Mesenchymal stem cell (in vitro differentiated cells and primary cell): ENCODE measurements at regions not wholly inside any gene's neighbourhood (a gene's known extent, or its start where the extent isn't known, plus 50 kb on each side); places are given as distances from the start of the nearest gene placed in this dataset.
A peak's percentile ranks its signal among the peaks of the same experiment; 100 is the strongest.

Source experiments
- DNase-seq: peaks from one replicate; pipeline ENCODE4 v3.0.0-alpha.2; 2013
- H2AFZ ChIP-seq: one replicate; pipeline ENCODE4 v1.6.1; 2013; ENCODE audit warnings: low read depth, mild to moderate bottlenecking, control low read depth, inconsistent platforms, low read length, moderate library complexity
- H2AK5ac ChIP-seq: 2 replicates; pipeline ENCODE4 v1.6.1; 2013; ENCODE audit warnings: low read length, moderate library complexity, mild to moderate bottlenecking, inconsistent platforms; ENCODE audit not compliant: severe bottlenecking
- H2BK120ac ChIP-seq: one replicate; pipeline ENCODE4 v1.6.1; 2013; ENCODE audit warnings: low read depth, mild to moderate bottlenecking, inconsistent platforms, low read length, moderate library complexity
- H2BK12ac ChIP-seq, 2 experiments: one replicate each; pipeline ENCODE4 v1.6.1; 2013; ENCODE audit warnings: inconsistent platforms in 2 of 2, low read length in 2 of 2, mild to moderate bottlenecking in 2 of 2, moderate library complexity in 2 of 2, control low read depth in 1 of 2
- H2BK15ac ChIP-seq: one replicate; pipeline ENCODE4 v1.6.1; 2013; ENCODE audit warnings: mild to moderate bottlenecking, low read depth, inconsistent platforms; ENCODE audit not compliant: poor library complexity, severe bottlenecking
- H2BK5ac ChIP-seq: 2 replicates; pipeline ENCODE4 v1.6.1; 2013; ENCODE audit warnings: low read depth, mild to moderate bottlenecking, low read length, control low read depth, inconsistent platforms; ENCODE audit not compliant: poor library complexity, severe bottlenecking
- H3K14ac ChIP-seq, 2 experiments: one replicate each; pipeline ENCODE4 v1.6.1; 2013; ENCODE audit warnings: inconsistent platforms in 2 of 2, low read length in 2 of 2, control low read depth in 1 of 2, mild to moderate bottlenecking in 1 of 2, moderate library complexity in 1 of 2
- H3K18ac ChIP-seq, 2 experiments: one replicate each; pipeline ENCODE4 v1.6.1; 2013; ENCODE audit warnings: inconsistent platforms in 2 of 2, low read length in 2 of 2, control low read depth in 1 of 2, low read depth in 1 of 2, mild to moderate bottlenecking in 1 of 2
- H3K23ac ChIP-seq, 2 experiments: one replicate each; pipeline ENCODE4 v1.6.1; 2013; ENCODE audit warnings: inconsistent platforms in 2 of 2, low read length in 2 of 2, mild to moderate bottlenecking in 2 of 2, moderate library complexity in 2 of 2, control low read depth in 1 of 2
- H3K27ac ChIP-seq: 2 replicates; pipeline ENCODE4 v1.5.1; 2013; ENCODE audit warnings: mild to moderate bottlenecking, moderate library complexity, low read length, control low read depth, inconsistent platforms; ENCODE audit not compliant: poor library complexity, severe bottlenecking
- H3K27me3 ChIP-seq, 2 experiments: 2 replicates each; pipeline versions ENCODE4 v1.6.1 to v1.7.0; 2013; ENCODE audit warnings: low read length in 2 of 2, mild to moderate bottlenecking in 2 of 2, moderate library complexity in 2 of 2, control low read depth in 1 of 2, inconsistent platforms in 1 of 2; ENCODE audit not compliant: control insufficient read depth in 1 of 2, insufficient read depth in 1 of 2
- H3K36me3 ChIP-seq, 2 experiments: 2 replicates each; pipeline versions ENCODE4 v1.6.1 to v1.7.0; 2013; ENCODE audit warnings: low read length in 2 of 2, control low read depth in 1 of 2, inconsistent platforms in 1 of 2, low read depth in 1 of 2, mild to moderate bottlenecking in 1 of 2; ENCODE audit not compliant: insufficient read depth in 2 of 2, control insufficient read depth in 1 of 2
- H3K4ac ChIP-seq, 2 experiments: one replicate each; pipeline ENCODE4 v1.6.1; 2013; ENCODE audit warnings: inconsistent platforms in 2 of 2, low read length in 2 of 2, mild to moderate bottlenecking in 2 of 2, moderate library complexity in 2 of 2, control low read depth in 1 of 2, low read depth in 1 of 2
- H3K4me1 ChIP-seq: 2 replicates; pipeline ENCODE4 v1.6.1; 2013; ENCODE audit warnings: low read depth, low read length, control low read depth; ENCODE audit not compliant: control insufficient read depth, insufficient read depth
- H3K4me2 ChIP-seq: 2 replicates; pipeline ENCODE4 v1.6.1; 2013; ENCODE audit warnings: low read length, mild to moderate bottlenecking, inconsistent platforms; ENCODE audit not compliant: poor library complexity, severe bottlenecking
- H3K4me3 ChIP-seq, 2 experiments: 2 replicates each; pipeline versions ENCODE4 v1.5.1 to v1.7.0; 2013; ENCODE audit warnings: low read length in 2 of 2, mild to moderate bottlenecking in 2 of 2, control low read depth in 1 of 2, low read depth in 1 of 2; ENCODE audit not compliant: insufficient read depth in 1 of 2
- H3K79me1 ChIP-seq: replicated peaks from 2 replicates; pipeline ENCODE4 v1.6.1; 2013; ENCODE audit warnings: mild to moderate bottlenecking, control low read depth, low read length, inconsistent platforms; ENCODE audit not compliant: poor library complexity, severe bottlenecking
- H3K9ac ChIP-seq: 2 replicates; pipeline ENCODE4 v1.7.0; 2013; ENCODE audit warnings: mild to moderate bottlenecking, low read length, moderate library complexity
- H3K9me3 ChIP-seq: 2 replicates; pipeline ENCODE4 v1.7.0; 2013; ENCODE audit warnings: mild to moderate bottlenecking, low read length; ENCODE audit not compliant: control insufficient read depth
- H4K8ac ChIP-seq: one replicate; pipeline ENCODE4 v1.6.1; 2013; ENCODE audit warnings: inconsistent platforms, mild to moderate bottlenecking, low read length, moderate library complexity
- H4K91ac ChIP-seq: one replicate; pipeline ENCODE4 v1.6.1; 2013; ENCODE audit warnings: mild to moderate bottlenecking, low read length, inconsistent platforms
- WGBS: methylation state at CpG from one replicate; pipeline ENCODE4 v1.1.7; 2013; ENCODE audit warnings: mixed read lengths; 5-methylcytosine and 5-hydroxymethylcytosine counted together

DNA sequence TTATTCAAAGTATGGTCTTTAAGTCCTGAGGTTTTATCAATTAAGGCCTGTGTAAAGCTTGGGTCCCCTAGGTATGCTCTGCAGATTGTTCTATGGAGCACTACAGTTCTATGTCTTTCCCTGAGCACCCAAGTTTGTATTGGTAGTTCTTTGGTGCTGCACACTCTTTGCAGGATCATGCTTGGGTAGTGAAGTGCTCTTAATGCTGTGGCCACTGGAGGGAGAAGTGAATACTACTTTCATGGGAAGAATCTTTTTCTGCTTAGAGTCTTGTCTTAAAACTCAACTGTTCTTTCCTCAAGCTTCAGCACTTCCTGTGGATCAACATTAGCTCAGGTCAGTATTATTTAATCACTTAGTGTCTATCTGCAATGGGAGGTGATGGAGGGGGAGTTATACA, 93.6 kb upstream of the CFAP20DC start:
- Histone ChIP-seq H3K9me3 (peaks cover 19% of the 10 kb centered on the region), H2AFZ (no peak overlapping the region), H3K4me2 (no peak overlapping the region), H2BK15ac (no peak overlapping the region), H3K4me1 (no peaks in the 10 kb centered on the region), H3K27ac (no peak overlapping the region), H2AK5ac (no peak overlapping the region), H4K91ac (no peak overlapping the region), H3K79me1 (no peaks in the 10 kb centered on the region), H3K4me3 (no peak overlapping the region), H3K23ac (no peak overlapping the region), H3K9ac (no peak overlapping the region), H3K4ac (no peak overlapping the region), H3K27me3 (no peaks in the 10 kb centered on the region), H2BK120ac (no peak overlapping the region), H3K18ac (no peak overlapping the region), H2BK5ac (no peak overlapping the region), H3K36me3 (no peaks in the 10 kb centered on the region), H4K8ac (no peak overlapping the region), H3K14ac (no peak overlapping the region), H2BK12ac (no peak overlapping the region)
- peak; percentile 3 for DNase-seq

DNA sequence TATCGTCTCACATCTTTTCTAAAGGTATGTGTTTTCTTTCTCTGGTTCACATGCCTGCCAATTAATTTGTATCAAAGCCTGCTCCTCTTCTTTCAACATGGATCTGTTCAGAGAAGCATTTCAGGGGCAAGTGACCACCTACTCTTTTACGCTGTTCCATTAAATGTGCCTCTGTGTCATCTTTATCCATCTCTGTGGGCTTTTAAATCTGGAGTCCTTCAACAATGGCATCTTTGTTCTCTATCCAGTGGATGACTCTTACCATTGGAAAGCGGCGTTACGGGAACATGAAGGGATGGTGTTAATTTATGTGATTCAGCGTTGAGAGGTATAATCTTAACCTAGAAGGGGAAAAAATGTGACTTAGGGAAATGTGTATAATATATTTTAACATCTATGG, 92.7 kb upstream of the CFAP20DC start:
- Histone ChIP-seq H3K18ac (no peak overlapping the region), H2BK120ac (no peak overlapping the region), H3K4me3 (no peak overlapping the region), H3K79me1 (no peaks in the 10 kb centered on the region), H2BK5ac (no peak overlapping the region), H2AFZ (no peak overlapping the region), H3K14ac (no peak overlapping the region), H4K91ac (no peak overlapping the region), H2BK15ac (no peak overlapping the region), H3K4ac (no peak overlapping the region), H3K23ac (no peak overlapping the region), H3K36me3 (no peaks in the 10 kb centered on the region), H3K9ac (no peak overlapping the region), H3K4me2 (no peak overlapping the region), H3K27ac (no peak overlapping the region), H4K8ac (no peak overlapping the region), H2AK5ac (no peak overlapping the region), H3K4me1 (no peaks in the 10 kb centered on the region), H3K9me3 (peaks cover 11% of the 10 kb centered on the region), H3K27me3 (no peaks in the 10 kb centered on the region), H2BK12ac (no peak overlapping the region)
- no peak for DNase-seq
- 86% methylated on average over 5 of the region's 6 CpGs for WGBS

DNA sequence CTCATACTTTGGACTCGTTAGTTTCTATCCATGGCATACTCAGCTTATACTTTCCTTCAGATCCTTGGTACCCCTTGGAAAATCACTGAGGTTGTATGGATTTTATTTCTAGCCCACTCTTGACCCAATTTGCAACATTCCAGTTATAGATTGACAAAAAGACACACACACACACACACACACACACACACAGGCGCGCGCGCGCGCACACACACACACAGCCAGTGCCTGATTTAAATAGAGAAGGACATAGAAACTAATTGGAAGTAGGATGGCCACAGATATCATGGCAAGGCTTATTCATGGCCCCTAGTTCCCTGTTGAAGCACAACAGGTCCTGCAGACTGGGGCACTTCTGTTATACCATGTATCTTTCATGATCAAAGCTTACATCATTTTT, 89.1 kb upstream of the CFAP20DC start:
- Histone ChIP-seq H3K79me1 (no peaks in the 10 kb centered on the region), H2AK5ac (no peak overlapping the region), H2BK12ac (no peak overlapping the region), H3K18ac (no peak overlapping the region), H2BK15ac (no peak overlapping the region), H3K14ac (no peak overlapping the region), H2BK120ac (no peak overlapping the region), H4K8ac (no peak overlapping the region), H2BK5ac (no peak overlapping the region), H3K23ac (no peak overlapping the region), H3K27ac (no peak overlapping the region), H2AFZ (no peak overlapping the region), H3K4me2 (no peak overlapping the region), H3K9ac (no peak overlapping the region), H3K9me3 (no peaks in the 10 kb centered on the region), H3K4me1 (no peaks in the 10 kb centered on the region), H4K91ac (no peak overlapping the region), H3K4me3 (no peak overlapping the region), H3K36me3 (no peaks in the 10 kb centered on the region), H3K4ac (no peak overlapping the region), H3K27me3 (no peaks in the 10 kb centered on the region)
- 97% methylated on average over 7 of the region's 7 CpGs for WGBS
- DNase-seq, result no peak

DNA sequence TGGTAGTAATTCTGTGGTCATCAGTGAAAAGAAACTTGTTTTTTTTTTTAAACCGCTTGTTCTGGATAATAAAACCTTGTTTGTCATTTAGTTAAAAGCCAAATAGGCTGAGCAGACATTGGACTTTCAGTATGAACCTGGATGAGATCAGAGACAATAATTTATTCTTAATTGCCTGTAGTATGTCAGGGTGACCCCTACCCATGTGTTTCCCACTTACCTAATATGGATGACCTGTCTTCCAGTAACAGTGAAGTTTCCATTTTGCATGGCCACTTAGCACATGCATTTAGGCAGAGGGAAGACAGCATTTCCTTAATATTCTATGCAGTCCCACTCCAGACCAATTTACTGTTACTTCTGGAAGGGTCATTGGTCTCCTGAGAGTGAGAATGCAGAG, 87.6 kb upstream of the CFAP20DC start:
- no peak for DNase-seq
- H2BK5ac ChIP-seq, result no peak overlapping the region
- no peak overlapping the region for H3K23ac ChIP-seq
- H4K91ac ChIP-seq, result no peak overlapping the region
- no peak overlapping the region for H2BK120ac ChIP-seq
- H3K4me3 ChIP-seq, result no peak overlapping the region
- H2AK5ac ChIP-seq, result no peak overlapping the region
- WGBS, result 92% methylated on average over 1 of the region's 1 CpG
- no peak overlapping the region for H3K14ac ChIP-seq
- H3K4ac ChIP-seq, result no peak overlapping the region
- no peak overlapping the region for H3K27ac ChIP-seq
- H2AFZ ChIP-seq, result no peak overlapping the region
- H3K9me3 ChIP-seq, result no peaks in the 10 kb centered on the region
- H4K8ac ChIP-seq, result no peak overlapping the region
- H3K4me1 ChIP-seq, result no peaks in the 10 kb centered on the region
- no peak overlapping the region for H3K9ac ChIP-seq
- H3K4me2 ChIP-seq, result no peak overlapping the region
- no peaks in the 10 kb centered on the region for H3K36me3 ChIP-seq
- H2BK15ac ChIP-seq, result no peak overlapping the region
- no peaks in the 10 kb centered on the region for H3K79me1 ChIP-seq
- no peak overlapping the region for H3K18ac ChIP-seq
- H2BK12ac ChIP-seq, result no peak overlapping the region
- no peaks in the 10 kb centered on the region for H3K27me3 ChIP-seq
